AG09309 (cell line): ENCODE measurements at regions not wholly inside any gene's neighbourhood (a gene's known extent, or its start where the extent isn't known, plus 50 kb on each side); places are given as distances from the start of the nearest gene placed in this dataset.

Experiments
- DNase-seq: peaks from one replicate; pipeline ENCODE4 v3.0.0-alpha.2; 2010; ENCODE audit warnings: low read depth
- H3K4me3 ChIP-seq: 2 replicates; pipeline ENCODE4 v1.5.1; 2011; ENCODE audit warnings: mild to moderate bottlenecking, low read depth, low read length, moderate library complexity; ENCODE audit not compliant: control insufficient read depth
- TF ChIP-seq, protein P1 (sequence below): IDR thresholded peaks from 2 replicates; pipeline ENCODE4 v1.5.1; 2011; ENCODE audit warnings: mild to moderate bottlenecking, low read depth, low read length, inconsistent platforms; ENCODE audit not compliant: insufficient read depth, control insufficient read depth; ENCODE audit errors: missing control alignments

DNA sequence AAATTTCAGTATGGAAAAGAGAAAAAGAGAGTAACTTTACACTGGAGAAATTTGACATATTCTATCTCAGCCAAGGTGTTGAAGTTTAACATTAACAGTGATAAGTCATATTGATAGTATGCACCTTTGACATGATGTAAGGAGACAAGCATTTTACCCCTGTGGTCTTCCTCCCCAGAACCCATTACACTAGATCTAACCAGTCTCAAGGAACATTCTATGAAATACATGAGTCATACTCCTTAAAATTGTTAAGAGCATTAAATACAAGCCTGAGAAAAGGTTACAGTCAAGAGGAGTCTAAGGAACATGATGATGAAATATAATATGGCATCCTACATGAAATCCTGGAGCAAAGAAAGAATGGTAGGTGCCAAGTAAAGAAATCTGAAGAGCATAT is 1151.3 kb upstream of the IGFBP7 start:
- TF ChIP-seq, protein P1, sequence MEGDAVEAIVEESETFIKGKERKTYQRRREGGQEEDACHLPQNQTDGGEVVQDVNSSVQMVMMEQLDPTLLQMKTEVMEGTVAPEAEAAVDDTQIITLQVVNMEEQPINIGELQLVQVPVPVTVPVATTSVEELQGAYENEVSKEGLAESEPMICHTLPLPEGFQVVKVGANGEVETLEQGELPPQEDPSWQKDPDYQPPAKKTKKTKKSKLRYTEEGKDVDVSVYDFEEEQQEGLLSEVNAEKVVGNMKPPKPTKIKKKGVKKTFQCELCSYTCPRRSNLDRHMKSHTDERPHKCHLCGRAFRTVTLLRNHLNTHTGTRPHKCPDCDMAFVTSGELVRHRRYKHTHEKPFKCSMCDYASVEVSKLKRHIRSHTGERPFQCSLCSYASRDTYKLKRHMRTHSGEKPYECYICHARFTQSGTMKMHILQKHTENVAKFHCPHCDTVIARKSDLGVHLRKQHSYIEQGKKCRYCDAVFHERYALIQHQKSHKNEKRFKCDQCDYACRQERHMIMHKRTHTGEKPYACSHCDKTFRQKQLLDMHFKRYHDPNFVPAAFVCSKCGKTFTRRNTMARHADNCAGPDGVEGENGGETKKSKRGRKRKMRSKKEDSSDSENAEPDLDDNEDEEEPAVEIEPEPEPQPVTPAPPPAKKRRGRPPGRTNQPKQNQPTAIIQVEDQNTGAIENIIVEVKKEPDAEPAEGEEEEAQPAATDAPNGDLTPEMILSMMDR = no peak
- no peak for DNase-seq
- H3K4me3 ChIP-seq = no peak overlapping the region

DNA sequence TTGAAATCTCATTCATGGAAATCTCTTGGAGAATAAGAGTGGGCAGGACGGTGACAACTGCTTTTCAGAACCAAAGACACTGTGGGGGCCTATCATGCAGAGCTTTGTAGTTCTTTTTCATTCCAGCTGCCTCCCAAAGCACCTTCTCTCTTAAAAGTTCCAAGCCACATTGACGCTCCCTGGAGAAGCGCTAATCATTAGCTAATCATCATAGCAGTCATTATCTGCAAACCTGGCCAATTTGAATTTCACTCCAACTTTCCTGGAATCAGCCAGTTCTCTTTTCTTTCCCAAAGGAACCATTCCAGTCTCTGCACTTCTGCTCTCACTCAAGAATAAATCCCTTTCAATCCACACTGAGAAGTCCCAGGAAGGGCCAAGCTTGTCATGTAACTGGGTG is 1144.1 kb upstream of the IGFBP7 start:
- H3K4me3 ChIP-seq = no peak overlapping the region
- DNase-seq = no peak
- TF ChIP-seq, protein P1 = no peak

DNA sequence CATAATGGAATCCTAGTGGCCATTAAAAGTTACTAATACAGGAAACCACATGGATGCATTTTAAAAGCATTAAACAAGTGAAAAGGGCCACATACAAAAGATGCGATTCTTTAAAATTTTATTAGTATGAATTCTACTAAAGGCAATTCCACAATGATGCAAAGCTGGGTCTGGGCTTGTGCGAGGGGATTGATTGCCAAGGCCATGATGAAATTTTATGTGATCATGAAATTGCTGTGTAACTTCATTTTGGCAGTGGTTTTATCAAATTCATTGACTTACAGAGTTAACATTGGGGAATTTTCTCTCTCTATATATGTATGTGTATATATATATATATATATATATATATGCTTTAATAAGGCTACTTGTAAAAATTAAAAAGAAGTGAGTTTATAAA is 1142.5 kb upstream of the IGFBP7 start:
- TF ChIP-seq, protein P1 = no peak
- no peak for DNase-seq
- no peak overlapping the region for H3K4me3 ChIP-seq

DNA sequence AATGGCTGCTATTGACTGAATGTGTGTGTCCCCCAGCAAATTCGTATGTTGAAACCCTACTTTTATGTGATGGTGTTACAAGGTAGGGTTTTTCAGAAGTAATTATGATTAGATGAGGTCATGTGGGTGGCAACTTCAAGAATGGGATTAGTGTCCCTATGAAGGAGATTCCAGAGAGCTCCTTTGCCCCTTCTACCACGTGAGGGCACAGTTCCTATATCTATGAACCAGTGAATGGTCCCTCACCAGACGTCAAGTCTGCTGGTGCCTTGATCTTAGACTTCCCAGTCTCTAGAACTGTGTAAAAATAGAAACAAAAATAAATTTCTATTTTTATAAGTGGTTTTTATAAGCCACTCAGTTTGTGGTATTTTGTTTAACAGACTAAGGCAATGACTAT is 1137.6 kb upstream of the IGFBP7 start:
- no peak overlapping the region for H3K4me3 ChIP-seq
- no peak for DNase-seq
- TF ChIP-seq, protein P1 = no peak

DNA sequence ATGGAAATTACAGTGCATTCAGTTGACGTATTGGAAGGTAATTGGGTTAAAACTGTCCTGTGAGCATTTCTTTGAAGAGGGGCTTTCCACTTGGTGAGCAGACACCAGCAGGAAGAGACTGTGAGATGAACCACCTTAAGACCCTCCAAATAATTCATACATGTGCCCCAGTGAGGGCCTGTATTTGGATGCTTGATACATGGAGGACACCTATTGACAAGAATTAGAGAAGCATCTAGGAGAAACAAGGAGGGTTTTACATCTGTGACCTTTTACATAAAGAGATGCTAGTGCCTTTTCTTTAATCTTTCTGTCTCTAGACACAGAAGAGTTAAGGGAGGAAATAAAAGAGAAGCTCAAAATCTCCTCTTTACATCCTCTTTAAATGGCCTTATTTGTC is 1115.3 kb upstream of the IGFBP7 start:
- DNase-seq = no peak
- TF ChIP-seq, protein P1 = no peak
- no peak overlapping the region for H3K4me3 ChIP-seq

DNA sequence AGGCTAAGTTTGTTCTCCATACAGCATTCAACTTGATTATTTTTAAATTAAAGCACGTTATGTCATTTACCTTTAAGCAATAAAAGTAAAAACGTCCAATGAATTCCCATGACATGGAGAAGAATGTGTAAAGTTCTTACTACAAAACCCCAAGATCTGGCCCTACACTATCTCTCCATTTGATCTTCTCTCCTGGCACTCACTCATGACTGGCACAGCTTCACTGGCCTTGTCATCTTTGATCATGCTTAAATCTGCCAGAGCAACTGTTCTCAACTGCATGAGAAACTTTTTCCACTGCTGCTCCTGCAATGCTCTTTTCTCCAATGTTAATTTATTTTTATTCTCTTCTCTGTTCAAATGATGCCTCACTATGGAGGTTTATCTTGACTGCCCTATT is 1109.0 kb upstream of the IGFBP7 start:
- no peak for DNase-seq
- TF ChIP-seq, protein P1 = no peak
- H3K4me3 ChIP-seq = no peak overlapping the region

DNA sequence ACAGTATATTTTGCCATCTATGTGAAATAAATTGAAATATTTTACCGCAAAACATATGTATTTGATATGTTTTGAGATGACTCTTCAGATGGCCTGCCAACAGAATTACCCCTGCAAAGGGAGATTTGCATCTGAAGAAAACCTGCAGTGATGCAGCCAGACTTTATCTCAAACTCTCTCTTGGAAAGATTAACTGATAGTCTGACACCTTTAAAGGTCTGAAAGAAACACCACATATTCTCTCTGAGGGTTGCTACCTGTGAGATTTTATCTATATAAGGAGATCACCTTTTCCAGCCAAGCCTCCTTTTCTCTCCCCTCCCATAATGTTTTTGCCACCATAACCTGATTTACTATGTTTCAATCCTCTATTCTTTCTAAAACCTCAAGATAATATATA is 1106.3 kb upstream of the IGFBP7 start:
- TF ChIP-seq, protein P1 = no peak
- no peak overlapping the region for H3K4me3 ChIP-seq
- DNase-seq = no peak
